ENCODE measurements at regions not wholly inside any gene's neighbourhood (a gene's known extent, or its start where the extent isn't known, plus 50 kb on each side); places are given as distances from the start of the nearest gene placed in this dataset.

- H3K27ac ChIP-seq: no peak overlapping the region
- ChIA-PET CTCF (interaction anchor here (0.6 kb wide), 2 partner anchors 108 to 637 kb away, joined by 3 read pairs; no protein-coding TSS in a partner anchor), POLR2A (ENCODE audit: low non-redundant PET) (no interaction called here)
- TF ChIP-seq CTCF (conservative IDR thresholded peaks at IDR 0.05; ENCODE audit: low read depth): no peak
- no peak for DNase-seq (ENCODE audit: low spot score)
Measured at GRCh38 chr5:17379100-17379951, 118.7 kb upstream of the TAF11L2 start.

- POLR2A ChIA-PET (ENCODE audit: low non-redundant PET): no interaction called here
- no peak for DNase-seq (ENCODE audit: low spot score)
- CTCF ChIA-PET: interaction anchor here (0.6 to 0.7 kb wide), 2 partner anchors 349 to 566 kb away, joined by 3 to 4 read pairs; no protein-coding TSS in a partner anchor
- no peak for TF ChIP-seq CTCF (conservative IDR thresholded peaks at IDR 0.05; ENCODE audit: low read depth)
- H3K27ac ChIP-seq: no peak overlapping the region
Measured at GRCh38 chr5:17381932-17382331, 116.1 kb upstream of the TAF11L2 start.

- no peak for DNase-seq (ENCODE audit: low spot score)
- H3K27ac ChIP-seq: no peak overlapping the region
- TF ChIP-seq CTCF (conservative IDR thresholded peaks at IDR 0.05; ENCODE audit: low read depth): no peak
- POLR2A ChIA-PET (ENCODE audit: low non-redundant PET): no interaction called here
- CTCF ChIA-PET: interaction anchor here (0.6 kb wide), 1 partner anchor 164 kb away, joined by 3 read pairs; no protein-coding TSS in a partner anchor
Measured at GRCh38 chr5:17383526-17383925, 114.5 kb upstream of the TAF11L2 start.

GRCh38 chr5:17384181-17384580, 113.8 kb upstream of the TAF11L2 start:
- H3K27ac ChIP-seq: no peak overlapping the region
- ChIA-PET CTCF (interaction anchor here (0.6 kb wide), 1 partner anchor 164 kb away, joined by 3 read pairs; no protein-coding TSS in a partner anchor), POLR2A (ENCODE audit: low non-redundant PET) (no interaction called here)
- no peak for DNase-seq (ENCODE audit: low spot score)
- TF ChIP-seq CTCF (conservative IDR thresholded peaks at IDR 0.05; ENCODE audit: low read depth): no peak

- H3K27ac ChIP-seq: no peak overlapping the region
- TF ChIP-seq CTCF (conservative IDR thresholded peaks at IDR 0.05; ENCODE audit: low read depth): no peak
- POLR2A ChIA-PET (ENCODE audit: low non-redundant PET): no interaction called here
- CTCF ChIA-PET: interaction anchor here (0.5 kb wide), 1 partner anchor 77 kb away, joined by 3 read pairs; no protein-coding TSS in a partner anchor
- DNase-seq (ENCODE audit: low spot score): no peak
Measured at GRCh38 chr5:17388717-17389116, 109.3 kb upstream of the TAF11L2 start.

GRCh38 chr5:17394086-17394485, 103.9 kb upstream of the TAF11L2 start:
- H3K27ac ChIP-seq: no peak overlapping the region
- TF ChIP-seq CTCF (conservative IDR thresholded peaks at IDR 0.05; ENCODE audit: low read depth): no peak
- ChIA-PET CTCF (interaction anchor here (0.6 kb wide), 1 partner anchor 204 kb away, joined by 3 read pairs; no protein-coding TSS in a partner anchor), POLR2A (ENCODE audit: low non-redundant PET) (no interaction called here)
- no peak for DNase-seq (ENCODE audit: low spot score)
